A673 (cell line): ENCODE measurements at regions not wholly inside any gene's neighbourhood (a gene's known extent, or its start where the extent isn't known, plus 50 kb on each side); places are given as distances from the start of the nearest gene placed in this dataset.

Experiments used
- BruUV-seq: library from RNA; stranded (reverse); fragments of 400-500 nt; replicated peaks from 2 replicates; lab custom pipeline; 2021; lab: Mats Ljungman, UMichigan
- CTCF ChIA-PET: fragments of 300-600 bp; sonication (Branson Sonifier 250); formaldehyde crosslinking; loops from one replicate; lab custom pipeline; 2022; ENCODE audit warnings: antibody characterized with exemption; lab: Charles Lee
- POLR2A ChIA-PET: fragments of 300-600 bp; sonication (Branson Sonifier 250); formaldehyde crosslinking; loops from one replicate; lab custom pipeline; 2022; ENCODE audit warnings: antibody characterized with exemption; ENCODE audit not compliant: low non-redundant PET; lab: Charles Lee
- DNase-seq: peaks from one replicate; pipeline ENCODE4 v3.0.0-alpha.2; 2015; ENCODE audit warnings: low spot score
- H3K27ac ChIP-seq: fragments of 200-600 bp; sonication (generic); 2 replicates; pipeline ENCODE4 v1.5.1; 2016; ENCODE audit warnings: mixed run types, low read depth, mild to moderate bottlenecking, mixed read lengths, antibody characterized with exemption, low read length; ENCODE audit not compliant: poor library complexity, severe bottlenecking
- H3K27me3 ChIP-seq: fragments of 200-600 bp; sonication (generic); replicated peaks from 2 replicates; pipeline ENCODE4 v1.6.1; 2017; ENCODE audit warnings: mixed run types, low read depth, mild to moderate bottlenecking, mixed read lengths, antibody characterized with exemption, low read length; ENCODE audit not compliant: insufficient read depth, poor library complexity
- H3K36me3 ChIP-seq: fragments of 200-600 bp; sonication (generic); 2 replicates; pipeline ENCODE4 v1.6.1; 2016; ENCODE audit warnings: mixed run types, mild to moderate bottlenecking, mixed read lengths, antibody characterized with exemption, low read length; ENCODE audit not compliant: insufficient read depth, poor library complexity, severe bottlenecking
- H3K4me1 ChIP-seq: fragments of 200-600 bp; sonication (generic); 2 replicates; pipeline ENCODE4 v1.6.1; 2017; ENCODE audit warnings: mixed run types, mild to moderate bottlenecking, mixed read lengths, antibody characterized with exemption, low read length; ENCODE audit not compliant: insufficient read depth, poor library complexity, severe bottlenecking
- H3K4me3 ChIP-seq: fragments of 200-600 bp; sonication (generic); 2 replicates; pipeline ENCODE4 v1.5.1; 2016; ENCODE audit warnings: low read depth, mixed run types, mild to moderate bottlenecking, mixed read lengths, low read length; ENCODE audit not compliant: poor library complexity, severe bottlenecking
- H3K9me3 ChIP-seq: fragments of 200-600 bp; sonication (generic); 2 replicates; pipeline ENCODE4 v1.6.1; 2016; ENCODE audit warnings: mixed run types, low read depth, mild to moderate bottlenecking, mixed read lengths, antibody characterized with exemption, low read length; ENCODE audit not compliant: poor library complexity, severe bottlenecking
- EZH2 ChIP-seq: fragments of 200-600 bp; sonication (generic); IDR thresholded peaks from 2 replicates; pipeline ENCODE4 v1.6.1; 2017; ENCODE audit warnings: borderline replicate concordance, low read depth, mild to moderate bottlenecking, mixed read lengths, antibody characterized with exemption, low read length; ENCODE audit not compliant: poor library complexity, severe bottlenecking
- intact Hi-C: fragments of 100-400 bp; cut with micrococcal nuclease; formaldehyde crosslinking; loops from one replicate; pipeline ENCODE4 v1.10.0; 2022; ENCODE audit not compliant: unreplicated experiment
- TF ChIP-seq, protein P1 (sequence below): fragments of 300-800, 200-600 bp; sonication (generic); conservative IDR thresholded peaks from 2 replicates; pipeline ENCODE4 v1.5.1; 2017; ENCODE audit warnings: low read depth, mild to moderate bottlenecking, antibody characterized with exemption, low read length, moderate library complexity, mixed read lengths

DNA sequence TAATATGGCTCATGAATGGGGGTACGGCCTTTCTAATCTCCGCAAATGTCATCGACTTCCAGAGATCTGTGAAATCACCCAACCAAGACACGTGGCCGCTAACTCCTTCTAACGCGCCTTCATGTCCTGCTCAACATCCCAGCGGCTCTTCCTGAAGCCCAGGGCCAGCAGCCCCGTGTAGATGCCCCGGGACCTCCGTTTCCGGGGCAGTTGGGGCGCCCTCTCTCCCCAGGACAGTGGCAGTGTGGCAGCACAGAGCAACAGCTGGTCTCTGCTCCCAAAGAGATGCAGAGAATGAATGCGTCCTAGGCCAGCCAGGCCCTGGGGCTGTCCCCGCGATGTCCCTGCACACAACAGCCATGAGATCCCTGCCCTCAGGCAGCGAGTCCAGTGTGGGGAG lies 153.5 kb downstream of the RBFOX3 start:
- TF ChIP-seq, protein P1, sequence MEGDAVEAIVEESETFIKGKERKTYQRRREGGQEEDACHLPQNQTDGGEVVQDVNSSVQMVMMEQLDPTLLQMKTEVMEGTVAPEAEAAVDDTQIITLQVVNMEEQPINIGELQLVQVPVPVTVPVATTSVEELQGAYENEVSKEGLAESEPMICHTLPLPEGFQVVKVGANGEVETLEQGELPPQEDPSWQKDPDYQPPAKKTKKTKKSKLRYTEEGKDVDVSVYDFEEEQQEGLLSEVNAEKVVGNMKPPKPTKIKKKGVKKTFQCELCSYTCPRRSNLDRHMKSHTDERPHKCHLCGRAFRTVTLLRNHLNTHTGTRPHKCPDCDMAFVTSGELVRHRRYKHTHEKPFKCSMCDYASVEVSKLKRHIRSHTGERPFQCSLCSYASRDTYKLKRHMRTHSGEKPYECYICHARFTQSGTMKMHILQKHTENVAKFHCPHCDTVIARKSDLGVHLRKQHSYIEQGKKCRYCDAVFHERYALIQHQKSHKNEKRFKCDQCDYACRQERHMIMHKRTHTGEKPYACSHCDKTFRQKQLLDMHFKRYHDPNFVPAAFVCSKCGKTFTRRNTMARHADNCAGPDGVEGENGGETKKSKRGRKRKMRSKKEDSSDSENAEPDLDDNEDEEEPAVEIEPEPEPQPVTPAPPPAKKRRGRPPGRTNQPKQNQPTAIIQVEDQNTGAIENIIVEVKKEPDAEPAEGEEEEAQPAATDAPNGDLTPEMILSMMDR, result no peak
- BruUV-seq, result no TSS peak
- CTCF ChIA-PET, result no interaction called here
- H3K36me3 ChIP-seq, result no peaks in the 10 kb centered on the region
- H3K4me3 ChIP-seq, result no peak overlapping the region
- DNase-seq, result no peak
- H3K27me3 ChIP-seq, result peaks cover 5% of the 10 kb centered on the region
- no peak overlapping the region for H3K27ac ChIP-seq
- no peaks in the 10 kb centered on the region for H3K9me3 ChIP-seq
- POLR2A ChIA-PET, result no interaction called here
- H3K4me1 ChIP-seq, result no peaks in the 10 kb centered on the region
- intact Hi-C loops, result no loop called here

DNA sequence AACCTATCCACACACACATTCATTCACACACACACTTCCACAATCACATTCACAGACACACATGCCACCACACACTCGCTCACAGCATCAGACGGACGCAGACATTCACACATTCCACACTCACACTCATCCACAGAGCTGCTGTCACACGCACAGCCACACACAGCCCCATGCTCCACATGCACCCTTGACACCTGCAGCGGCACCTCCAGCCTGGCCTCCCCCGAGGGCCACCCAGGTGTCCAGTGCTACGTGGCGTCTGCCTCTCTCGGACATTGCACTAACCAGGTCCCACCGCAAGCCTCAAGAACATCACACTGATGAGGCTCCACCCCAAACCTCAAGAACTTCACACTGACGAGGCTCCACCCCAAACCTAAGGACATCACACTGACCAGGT lies 155.2 kb downstream of the RBFOX3 start:
- CTCF ChIA-PET, result no interaction called here
- Histone ChIP-seq H3K27ac (no peak overlapping the region), H3K4me3 (no peak overlapping the region), H3K9me3 (no peaks in the 10 kb centered on the region), H3K4me1 (no peaks in the 10 kb centered on the region), H3K36me3 (no peaks in the 10 kb centered on the region), H3K27me3 (peaks cover 8% of the 10 kb centered on the region)
- intact Hi-C loops, result no loop called here
- no peak for DNase-seq
- no TSS peak for BruUV-seq
- POLR2A ChIA-PET, result no interaction called here
- TF ChIP-seq, protein P1, result no peak
- no peak for TF ChIP-seq EZH2

DNA sequence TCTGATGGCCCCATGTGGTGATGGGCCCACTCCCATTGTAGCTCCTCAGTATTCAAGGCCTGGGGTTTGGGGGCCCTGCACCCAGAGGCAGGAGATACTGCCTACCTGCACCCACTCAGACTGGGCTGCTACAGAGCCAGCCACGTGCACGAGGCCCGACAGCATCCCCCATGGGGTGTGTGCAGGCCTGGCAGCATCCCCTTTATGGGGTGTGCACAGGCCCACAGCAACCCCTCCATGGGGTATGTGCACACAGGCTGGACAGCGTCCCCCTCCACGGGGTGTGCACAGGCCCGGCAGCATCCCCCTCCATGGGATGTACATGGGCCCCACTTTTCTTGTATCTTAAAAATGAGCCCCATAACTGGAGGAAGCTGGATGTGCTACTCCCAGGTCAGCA lies 156.0 kb downstream of the RBFOX3 start:
- no peak for TF ChIP-seq EZH2
- TF ChIP-seq, protein P1, result no peak
- no TSS peak for BruUV-seq
- H3K4me3 ChIP-seq, result no peak overlapping the region
- no peak for DNase-seq
- H3K36me3 ChIP-seq, result no peaks in the 10 kb centered on the region
- H3K27me3 ChIP-seq, result peaks cover 8% of the 10 kb centered on the region
- no peak overlapping the region for H3K27ac ChIP-seq
- ChIA-PET CTCF (no interaction called here), POLR2A (no interaction called here)
- no peaks in the 10 kb centered on the region for H3K9me3 ChIP-seq
- H3K4me1 ChIP-seq, result no peaks in the 10 kb centered on the region
- intact Hi-C loops, result no loop called here
